Subcutaneous abdominal adipose tissue (tissue), 5 donors: ENCODE measurements at regions not wholly inside any gene's neighbourhood (a gene's known extent, or its start where the extent isn't known, plus 50 kb on each side); places are given as distances from the start of the nearest gene placed in this dataset.
"Not testable (repeated sequence)": the region's sequence is repeated elsewhere in the genome, so short reads cannot be mapped to it uniquely, and the experiment has no call there.

ENCODE experiments used
- H3K27ac ChIP-seq: one replicate; pipeline ENCODE4 v1.7.0; 2013; ENCODE audit warnings: low read depth, mild to moderate bottlenecking, inconsistent platforms, low read length, moderate library complexity
- H3K27me3 ChIP-seq, 5 donors: one replicate each; pipeline ENCODE4 v1.7.0; 2013; ENCODE audit warnings: low read length in 5 of 5, inconsistent platforms in 1 of 5; ENCODE audit not compliant: control insufficient read depth in 5 of 5, insufficient read depth in 4 of 5
- H3K36me3 ChIP-seq, 5 donors: one replicate each; pipeline ENCODE4 v1.7.0; 2013; ENCODE audit warnings: low read length in 5 of 5; ENCODE audit not compliant: control insufficient read depth in 5 of 5, insufficient read depth in 5 of 5
- H3K4me1 ChIP-seq, 5 donors: one replicate each; pipeline ENCODE4 v1.7.0; 2013; ENCODE audit warnings: low read length in 5 of 5, mild to moderate bottlenecking in 3 of 5, moderate library complexity in 1 of 5; ENCODE audit not compliant: control insufficient read depth in 5 of 5, insufficient read depth in 5 of 5
- H3K4me3 ChIP-seq, 5 donors: one replicate each; pipeline ENCODE4 v1.7.0; 2013; ENCODE audit warnings: low read length in 5 of 5, low read depth in 1 of 5
- H3K9ac ChIP-seq, 5 donors: one replicate each; pipeline ENCODE4 v1.7.0; 2013; ENCODE audit warnings: low read length in 5 of 5, mild to moderate bottlenecking in 4 of 5, moderate library complexity in 3 of 5
- H3K9me3 ChIP-seq, 5 donors: one replicate each; pipeline ENCODE4 v1.7.0; 2013; ENCODE audit warnings: low read length in 5 of 5; ENCODE audit not compliant: control insufficient read depth in 5 of 5
- donor health status: healthy.
- donor health status: healthy.
- donor health status: healthy.
- donor health status: healthy.
- donor health status: healthy.

GRCh38 chr16:64679976-64680690 lies 441.7 kb downstream of the CDH11 start:
- Histone ChIP-seq H3K4me3 (no peak overlapping the region), H3K27ac (no peak overlapping the region), H3K9me3 (peaks cover 0 to 5% (median 0%) of the 10 kb centered on the region in 5 donors), H3K4me1 (peaks cover 0 to 4% (median 3%) of the 10 kb centered on the region in 5 donors), H3K9ac (no peak overlapping the region), H3K27me3 (no peaks in the 10 kb centered on the region), H3K36me3 (no peaks in the 10 kb centered on the region)

GRCh38 chr16:64669573-64669972 lies 452.3 kb downstream of the CDH11 start:
- H3K27me3 ChIP-seq, result no peaks in the 10 kb centered on the region
- no peaks in the 10 kb centered on the region for H3K36me3 ChIP-seq
- H3K4me3 ChIP-seq, result no peak overlapping the region
- peaks cover 0 to 10% (median 0%) of the 10 kb centered on the region in 5 donors for H3K9me3 ChIP-seq
- H3K4me1 ChIP-seq, result no peaks in the 10 kb centered on the region
- H3K27ac ChIP-seq, result no peak overlapping the region
- no peak overlapping the region for H3K9ac ChIP-seq

DNA sequence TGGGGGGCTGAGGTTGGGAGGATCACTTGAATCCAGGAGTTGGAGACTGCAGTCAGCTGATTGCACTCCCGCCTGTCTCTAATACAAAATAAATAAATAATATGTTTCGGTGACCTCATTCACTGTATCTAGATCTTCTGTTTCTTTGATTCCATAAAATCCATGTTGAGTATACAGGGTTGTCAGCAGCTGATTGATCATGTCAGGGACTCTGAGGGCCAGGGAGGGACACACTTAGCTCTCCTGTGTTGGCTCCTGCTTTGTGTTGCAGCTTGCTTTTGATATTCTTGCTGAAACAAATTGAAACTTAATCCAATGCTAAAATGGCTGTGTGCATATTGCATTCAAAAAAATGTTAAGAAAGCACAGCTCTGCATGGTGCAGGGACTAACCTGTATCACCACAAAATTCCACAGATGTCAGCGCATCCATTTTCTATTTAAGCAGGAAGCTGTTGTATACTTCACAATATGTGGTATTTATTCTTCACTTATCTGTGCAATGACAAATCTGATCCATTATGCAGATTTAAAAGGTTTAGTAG lies 454.5 kb downstream of the CDH11 start:
- H3K4me3 ChIP-seq, result no peak overlapping the region
- H3K4me1 ChIP-seq, result no peaks in the 10 kb centered on the region
- no peak overlapping the region for H3K27ac ChIP-seq
- no peak overlapping the region for H3K9ac ChIP-seq
- H3K27me3 ChIP-seq, result no peaks in the 10 kb centered on the region
- peaks cover 0 to 3% (median 0%) of the 10 kb centered on the region in 5 donors for H3K9me3 ChIP-seq
- no peaks in the 10 kb centered on the region for H3K36me3 ChIP-seq

GRCh38 chr16:64662312-64662711 lies 459.6 kb downstream of the CDH11 start:
- H3K9ac ChIP-seq, H3K4me1 ChIP-seq, H3K9me3 ChIP-seq, H3K4me3 ChIP-seq, H3K27ac ChIP-seq, H3K36me3 ChIP-seq, H3K27me3 ChIP-seq: not testable (repeated sequence)

GRCh38 chr16:64659866-64660265 lies 462.0 kb downstream of the CDH11 start:
- Histone ChIP-seq H3K27ac (no peak overlapping the region), H3K4me3 (no peak overlapping the region), H3K9ac (no peak overlapping the region), H3K9me3 (no peaks in the 10 kb centered on the region), H3K36me3 (no peaks in the 10 kb centered on the region), H3K27me3 (no peaks in the 10 kb centered on the region), H3K4me1 (no peaks in the 10 kb centered on the region)

GRCh38 chr16:64657316-64658011 lies 464.4 kb downstream of the CDH11 start:
- H3K4me1 ChIP-seq, result no peaks in the 10 kb centered on the region
- H3K36me3 ChIP-seq, result no peaks in the 10 kb centered on the region
- no peak overlapping the region for H3K27ac ChIP-seq
- no peaks in the 10 kb centered on the region for H3K9me3 ChIP-seq
- H3K9ac ChIP-seq, result no peak overlapping the region
- no peaks in the 10 kb centered on the region for H3K27me3 ChIP-seq
- H3K4me3 ChIP-seq, result no peak overlapping the region

DNA sequence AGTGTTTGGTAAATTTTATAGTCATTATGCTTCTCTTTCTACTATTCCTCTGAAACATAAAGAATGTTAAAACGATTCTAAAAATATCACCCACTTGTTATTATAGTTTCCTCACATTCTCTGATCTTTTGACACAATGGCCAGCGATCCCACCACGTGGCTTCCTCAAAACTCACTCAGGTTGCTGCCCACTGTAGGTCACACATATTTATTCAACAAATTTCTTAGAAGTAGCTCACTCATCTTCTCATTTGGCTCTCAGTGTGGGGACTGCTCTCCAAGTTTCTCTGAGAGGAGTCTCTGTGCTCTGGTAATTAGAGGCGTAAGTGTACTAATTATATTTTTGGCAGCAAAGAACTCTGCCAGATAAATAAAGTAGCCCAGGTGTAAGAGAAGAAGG lies 465.4 kb downstream of the CDH11 start:
- H3K4me3 ChIP-seq, result no peak overlapping the region
- no peaks in the 10 kb centered on the region for H3K4me1 ChIP-seq
- H3K27me3 ChIP-seq, result no peaks in the 10 kb centered on the region
- no peak overlapping the region for H3K27ac ChIP-seq
- H3K9me3 ChIP-seq, result no peaks in the 10 kb centered on the region
- H3K36me3 ChIP-seq, result no peaks in the 10 kb centered on the region
- H3K9ac ChIP-seq, result no peak overlapping the region

DNA sequence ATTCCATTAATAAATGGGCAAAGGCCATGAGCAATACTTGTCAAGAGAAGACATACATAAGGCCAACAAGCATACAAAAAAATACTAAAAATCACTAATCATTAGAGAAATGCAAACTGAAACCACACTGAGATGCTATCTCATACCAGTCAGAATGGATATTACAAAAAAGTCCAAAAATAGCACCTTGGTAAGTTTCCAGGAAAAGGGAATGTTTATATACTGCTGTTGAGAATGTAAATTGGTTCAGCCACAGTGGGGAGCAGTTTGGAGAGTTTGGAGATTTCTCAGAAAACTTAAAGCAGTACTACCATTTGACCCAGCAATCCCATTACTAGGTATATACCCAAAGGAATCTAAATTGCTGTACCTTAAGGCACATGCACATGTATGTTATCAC lies 467.7 kb downstream of the CDH11 start:
- Histone ChIP-seq H3K36me3 (no peaks in the 10 kb centered on the region), H3K4me3 (no peak overlapping the region), H3K27ac (no peak overlapping the region), H3K9me3 (no peaks in the 10 kb centered on the region), H3K9ac (no peak overlapping the region), H3K27me3 (no peaks in the 10 kb centered on the region), H3K4me1 (no peaks in the 10 kb centered on the region)

GRCh38 chr16:64648282-64648681 lies 473.6 kb downstream of the CDH11 start:
- Histone ChIP-seq H3K27me3 (no peaks in the 10 kb centered on the region), H3K9me3 (no peaks in the 10 kb centered on the region), H3K9ac (no peak overlapping the region), H3K4me1 (no peaks in the 10 kb centered on the region), H3K27ac (no peak overlapping the region), H3K4me3 (no peak overlapping the region), H3K36me3 (no peaks in the 10 kb centered on the region)

DNA sequence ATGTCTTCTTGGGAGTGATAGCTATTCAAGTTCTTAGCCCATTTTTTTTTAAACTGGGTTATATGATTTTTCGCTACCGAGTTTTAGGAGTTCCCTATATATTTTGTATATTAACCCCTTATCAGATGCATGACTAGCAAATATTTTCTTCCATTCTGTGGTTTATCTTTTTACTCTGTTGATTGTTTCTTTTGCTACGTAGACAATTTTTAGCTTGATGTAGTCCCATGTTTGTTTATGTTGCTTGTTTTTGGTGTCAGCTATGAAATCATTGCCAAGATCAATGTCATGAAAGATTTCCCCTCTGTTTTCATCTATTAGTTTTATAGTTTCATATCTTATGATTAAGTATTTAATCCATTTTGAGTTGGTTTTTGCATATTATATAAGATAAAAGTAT lies 480.5 kb downstream of the CDH11 start:
- Histone ChIP-seq H3K9ac (no peak overlapping the region), H3K36me3 (no peaks in the 10 kb centered on the region), H3K27ac (no peak overlapping the region), H3K9me3 (no peaks in the 10 kb centered on the region), H3K27me3 (no peaks in the 10 kb centered on the region), H3K4me1 (no peaks in the 10 kb centered on the region), H3K4me3 (no peak overlapping the region)
